GM12878 (cell line): ENCODE measurements at regions not wholly inside any gene's neighbourhood (a gene's known extent, or its start where the extent isn't known, plus 50 kb on each side); places are given as distances from the start of the nearest gene placed in this dataset.

Experiments used
- ATAC-seq: fragments of 200-7000 bp; cut with Tn5 transposase; 3 replicates; pipeline ENCODE4 v1.9.1; 2020; ENCODE audit warnings: mild to moderate bottlenecking, moderate library complexity
- BruUV-seq: library from RNA; stranded (reverse); fragments of 400-500 nt; replicated peaks from 2 replicates; lab custom pipeline; 2021; lab: Mats Ljungman, UMichigan
- CTCF ChIA-PET: fragments of 300-600 bp; sonication (Branson Sonifier 250); formaldehyde crosslinking; extraction: SDS; loops from one replicate; lab custom pipeline; 2021; ENCODE audit warnings: inconsistent platforms; lab: Yijun Ruan, JAX
- POLR2A ChIA-PET: fragments of 350-600 bp; formaldehyde crosslinking; extraction: SDS; loops from one replicate; lab custom pipeline; 2021; ENCODE audit warnings: inconsistent platforms; lab: Charles Lee
- RAD21 ChIA-PET: fragments of 300-600 bp; sonication (Branson Sonifier 250); formaldehyde crosslinking; loops from one replicate; lab custom pipeline; 2023; ENCODE audit warnings: antibody characterized with exemption; ENCODE audit not compliant: unreplicated experiment; lab: Charles Lee
- SMC1A ChIA-PET: fragments of 300-600 bp; sonication (Branson Sonifier 250); formaldehyde crosslinking; loops from one replicate; lab custom pipeline; 2023; ENCODE audit not compliant: unreplicated experiment, uncharacterized antibody; lab: Charles Lee
- DNase-seq: peaks from one replicate; pipeline ENCODE4 v3.0.0-alpha.2; 2011; ENCODE audit warnings: low read depth, low spot score
- FAIRE-seq: peaks from 3 replicates; lab custom pipeline; 2011; peaks lifted over from hg19 to GRCh38; lab: Jason Lieb, UNC
- H2AFZ ChIP-seq: 2 replicates; pipeline ENCODE4 v1.6.0; 2011; ENCODE audit warnings: low read depth, low read length, control low read depth; ENCODE audit not compliant: control insufficient read depth
- H3K27ac ChIP-seq: 2 replicates; pipeline ENCODE4 v1.5.1; 2011; ENCODE audit warnings: control low read depth; ENCODE audit not compliant: control insufficient read depth, insufficient read depth
- H3K27me3 ChIP-seq, 2 experiments: replicated peaks in 1 of 2; 2 replicates each; pipeline versions ENCODE4 v1.6.0 to v1.6.1; 2011; ENCODE audit warnings: low read length in 1 of 2; ENCODE audit not compliant: control insufficient read depth in 2 of 2, insufficient read depth in 2 of 2
- H3K36me3 ChIP-seq, 2 experiments: 2 replicates each; pipeline ENCODE4 v1.5.1; 2011; ENCODE audit warnings: low read length in 1 of 2; ENCODE audit not compliant: control insufficient read depth in 2 of 2, insufficient read depth in 2 of 2
- H3K4me1 ChIP-seq: 2 replicates; pipeline ENCODE4 v1.6.1; 2011; ENCODE audit warnings: mild to moderate bottlenecking, low read length, moderate library complexity, mixed read lengths; ENCODE audit not compliant: control insufficient read depth, insufficient read depth
- H3K4me2 ChIP-seq: 2 replicates; pipeline ENCODE4 v1.6.0; 2011; ENCODE audit warnings: control low read depth; ENCODE audit not compliant: control insufficient read depth, insufficient read depth
- H3K4me3 ChIP-seq: fragments of 200-600 bp; sonication (generic); 2 replicates; pipeline ENCODE4 v1.5.1; 2016
- H3K79me2 ChIP-seq: 2 replicates; pipeline ENCODE4 v1.6.0; 2011; ENCODE audit warnings: low read length; ENCODE audit not compliant: control insufficient read depth, insufficient read depth
- H3K9ac ChIP-seq: 2 replicates; pipeline ENCODE4 v1.8.0; 2011; ENCODE audit warnings: low read length, control low read depth, mixed read lengths; ENCODE audit not compliant: control insufficient read depth, insufficient read depth
- H3K9me3 ChIP-seq: replicated peaks from 3 replicates; pipeline ENCODE4 v1.5.1; 2011; ENCODE audit warnings: mild to moderate bottlenecking, low read length; ENCODE audit not compliant: control insufficient read depth, insufficient read depth
- H4K20me1 ChIP-seq: 2 replicates; pipeline ENCODE4 v1.6.0; 2011; ENCODE audit not compliant: control insufficient read depth, insufficient read depth
- CBX3 ChIP-seq: fragments of 200-600 bp; sonication (generic); IDR thresholded peaks from 2 replicates; pipeline ENCODE4 v1.6.1; 2016; ENCODE audit warnings: low read depth, borderline replicate concordance
- CBX5 ChIP-seq: sonication (generic); IDR thresholded peaks from 2 replicates; pipeline ENCODE4 v1.6.1; 2016; ENCODE audit warnings: low read depth, moderate library complexity, mild to moderate bottlenecking, inconsistent platforms
- EGR1 ChIP-seq, 2 experiments: IDR thresholded peaks; 1 replicate in 1 of 2; 2 replicates in 1 of 2; pipeline ENCODE4 v1.6.1; 2011 to 2012; ENCODE audit warnings: low read depth in 2 of 2, low read length in 2 of 2, borderline replicate concordance in 1 of 2, mild to moderate bottlenecking in 1 of 2, moderate library complexity in 1 of 2
- EP300 ChIP-seq, 2 experiments: fragments of 150-350 bp in 1 of 2; IDR thresholded peaks; 2 replicates each; pipeline ENCODE4 v1.6.1; 2011 to 2012; ENCODE audit warnings: low read depth in 2 of 2, low read length in 2 of 2, borderline replicate concordance in 1 of 2, improper control_type of control experiment in 1 of 2, inconsistent platforms in 1 of 2; ENCODE audit not compliant: control insufficient read depth in 1 of 2
- IRF4 ChIP-seq: IDR thresholded peaks from 2 replicates; pipeline ENCODE4 v1.6.1; 2011; ENCODE audit warnings: low read depth, low read length
- NBN ChIP-seq: fragments of 450-650 bp; IDR thresholded peaks from 2 replicates; pipeline ENCODE4 v1.6.1; 2016
- NR2C2 ChIP-seq: IDR thresholded peaks from 2 replicates; pipeline ENCODE4 v1.6.1; 2011; ENCODE audit warnings: borderline replicate concordance, low read depth; ENCODE audit not compliant: control insufficient read depth, insufficient read length
- PKNOX1 ChIP-seq: fragments of 450-650 bp; IDR thresholded peaks from 2 replicates; pipeline ENCODE4 v1.6.1; 2016; ENCODE audit warnings: mild to moderate bottlenecking
- PML ChIP-seq: IDR thresholded peaks from 2 replicates; pipeline ENCODE4 v1.6.1; 2012; ENCODE audit warnings: low read length, inconsistent platforms
- SIX5 ChIP-seq: IDR thresholded peaks from 2 replicates; pipeline ENCODE4 v1.6.1; 2011; ENCODE audit warnings: mild to moderate bottlenecking, low read depth, low read length, moderate library complexity; ENCODE audit not compliant: severe bottlenecking
- SMAD1 ChIP-seq: fragments of 450-650 bp; IDR thresholded peaks from 2 replicates; pipeline ENCODE4 v1.6.1; 2018; ENCODE audit warnings: mild to moderate bottlenecking, low read depth; ENCODE audit not compliant: partially characterized antibody
- SP1 ChIP-seq: IDR thresholded peaks from one replicate; pipeline ENCODE4 v1.6.1; 2011; ENCODE audit warnings: low read depth, low read length
- STAT1 ChIP-seq: fragments of 450-650 bp; conservative IDR thresholded peaks from 2 replicates; pipeline ENCODE4 v1.6.1; 2014; ENCODE audit warnings: antibody characterized with exemption, mild to moderate bottlenecking
- TARDBP ChIP-seq: IDR thresholded peaks from 2 replicates; pipeline ENCODE4 v1.6.1; 2016; ENCODE audit warnings: borderline replicate concordance
- TCF7 ChIP-seq: IDR thresholded peaks from 2 replicates; pipeline ENCODE4 v1.6.1; 2014; ENCODE audit warnings: antibody characterized with exemption, borderline replicate concordance
- ZNF622 ChIP-seq: fragments of 450-650 bp; IDR thresholded peaks from 2 replicates; pipeline ENCODE4 v1.6.1; 2017; ENCODE audit warnings: mild to moderate bottlenecking, inconsistent platforms
- WGBS: methylation state at CpG from one replicate; pipeline ENCODE4 v1.1.6; 2016; ENCODE audit warnings: low lambda C conversion rate; ENCODE audit not compliant: insufficient replicate concordance, insufficient coverage; ENCODE audit errors: missing lambda C conversion rate; 5-methylcytosine and 5-hydroxymethylcytosine counted together
- in situ Hi-C: fragments of 300-500 bp; cut with MboI; formaldehyde crosslinking; loops from 9 replicates; pipeline ENCODE4 v1.14.3; 2018; ENCODE audit warnings: mixed read lengths
- intact Hi-C: fragments of 100-400 bp; cut with micrococcal nuclease; formaldehyde crosslinking; loops from one replicate; pipeline ENCODE4 v1.14.2; 2022; ENCODE audit not compliant: unreplicated experiment
- TF ChIP-seq, protein P1 (sequence below): IDR thresholded peaks from 2 replicates; pipeline ENCODE4 v1.6.1; 2011; ENCODE audit warnings: low read depth, low read length, improper control_type of control experiment, borderline replicate concordance
- TF ChIP-seq, protein P2 (sequence below): fragments of 450-650 bp; IDR thresholded peaks from 2 replicates; pipeline ENCODE4 v1.6.1; 2016; ENCODE audit warnings: mild to moderate bottlenecking
- TF ChIP-seq, protein P3 (sequence below): IDR thresholded peaks from 2 replicates; pipeline ENCODE4 v1.6.1; 2012; ENCODE audit warnings: low read depth, low read length, improper control_type of control experiment

DNA sequence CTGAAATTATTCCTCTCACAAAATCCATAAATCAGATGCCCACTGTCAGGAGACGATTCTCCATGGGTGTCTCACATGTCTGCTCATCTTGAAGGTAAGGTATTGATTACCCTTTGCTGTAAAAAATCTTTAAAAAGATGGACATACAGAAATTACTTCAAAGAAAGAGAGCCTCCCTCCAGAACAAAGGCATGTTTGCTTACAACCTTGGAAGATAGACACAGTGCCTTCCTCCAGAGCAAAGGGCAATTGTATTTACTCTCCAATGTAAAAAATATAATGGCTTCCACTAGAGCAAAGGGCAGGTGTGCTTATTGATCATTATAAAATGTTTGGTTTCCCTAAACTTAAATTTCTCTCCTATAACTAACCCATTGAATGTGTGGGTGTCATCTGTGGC lies 616.2 kb downstream of the ANKRD50 start (continued):
- TF ChIP-seq PKNOX1 (no peak), SIX5 (no peak), ZNF622 (no peak), NR2C2 (no peak), SP1 (no peak), CBX5 (no peak), IRF4 (no peak), TCF7 (no peak), NBN (no peak)
- TF ChIP-seq, protein P1, sequence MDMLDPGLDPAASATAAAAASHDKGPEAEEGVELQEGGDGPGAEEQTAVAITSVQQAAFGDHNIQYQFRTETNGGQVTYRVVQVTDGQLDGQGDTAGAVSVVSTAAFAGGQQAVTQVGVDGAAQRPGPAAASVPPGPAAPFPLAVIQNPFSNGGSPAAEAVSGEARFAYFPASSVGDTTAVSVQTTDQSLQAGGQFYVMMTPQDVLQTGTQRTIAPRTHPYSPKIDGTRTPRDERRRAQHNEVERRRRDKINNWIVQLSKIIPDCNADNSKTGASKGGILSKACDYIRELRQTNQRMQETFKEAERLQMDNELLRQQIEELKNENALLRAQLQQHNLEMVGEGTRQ = no peak
- TF ChIP-seq, protein P2, sequence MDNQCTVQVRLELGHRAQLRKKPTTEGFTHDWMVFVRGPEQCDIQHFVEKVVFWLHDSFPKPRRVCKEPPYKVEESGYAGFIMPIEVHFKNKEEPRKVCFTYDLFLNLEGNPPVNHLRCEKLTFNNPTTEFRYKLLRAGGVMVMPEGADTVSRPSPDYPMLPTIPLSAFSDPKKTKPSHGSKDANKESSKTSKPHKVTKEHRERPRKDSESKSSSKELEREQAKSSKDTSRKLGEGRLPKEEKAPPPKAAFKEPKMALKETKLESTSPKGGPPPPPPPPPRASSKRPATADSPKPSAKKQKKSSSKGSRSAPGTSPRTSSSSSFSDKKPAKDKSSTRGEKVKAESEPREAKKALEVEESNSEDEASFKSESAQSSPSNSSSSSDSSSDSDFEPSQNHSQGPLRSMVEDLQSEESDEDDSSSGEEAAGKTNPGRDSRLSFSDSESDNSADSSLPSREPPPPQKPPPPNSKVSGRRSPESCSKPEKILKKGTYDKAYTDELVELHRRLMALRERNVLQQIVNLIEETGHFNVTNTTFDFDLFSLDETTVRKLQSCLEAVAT = no peak

DNA sequence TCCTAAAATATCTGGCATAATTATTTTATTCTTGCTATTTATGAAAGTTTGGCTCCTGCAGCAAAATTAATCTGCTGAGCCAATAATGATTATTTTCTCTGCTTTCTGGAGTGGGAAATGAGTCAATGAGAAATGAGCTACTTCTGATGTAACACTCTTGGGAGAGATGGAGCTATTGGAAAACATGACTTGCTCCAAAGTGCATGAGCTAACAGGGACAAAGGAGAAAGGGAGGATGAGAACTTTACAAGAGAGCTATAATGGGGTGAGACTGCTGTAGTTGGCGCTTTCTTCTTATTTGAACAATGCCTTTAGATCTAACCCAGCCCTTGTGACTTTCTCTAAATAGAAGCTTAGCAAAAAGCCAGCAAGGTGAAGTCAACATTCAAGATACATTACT lies 615.1 kb downstream of the ANKRD50 start:
- RAD21 ChIA-PET = no interaction called here
- Histone ChIP-seq H3K36me3 (no peaks in the 10 kb centered on the region), H3K4me2 (no peak overlapping the region), H3K79me2 (no peaks in the 10 kb centered on the region), H3K9me3 (no peaks in the 10 kb centered on the region), H3K27me3 (no peaks in the 10 kb centered on the region), H3K27ac (no peak overlapping the region), H2AFZ (no peak overlapping the region), H3K9ac (no peak overlapping the region), H4K20me1 (no peaks in the 10 kb centered on the region), H3K4me1 (no peaks in the 10 kb centered on the region), H3K4me3 (no peak overlapping the region)
- FAIRE-seq = no peak
- no TSS peak for BruUV-seq
- POLR2A ChIA-PET = no interaction called here
- CTCF ChIA-PET = interaction anchor here (1.2 kb wide), 3 partner anchors 8 to 14 kb away, joined by 3 read pairs; no protein-coding TSS in a partner anchor
- no peak for TF ChIP-seq EP300 (IDR thresholded peaks at IDR 0.05; ENCODE audit: borderline replicate concordance in 1 of 2, control insufficient read depth in 1 of 2, low read depth in 2 of 2, low read length in 2 of 2)
- no peak for TF ChIP-seq PML
- no peak for TF ChIP-seq CBX3
- TF ChIP-seq TARDBP = no peak
- TF ChIP-seq SMAD1 = no peak
- TF ChIP-seq, protein P3, sequence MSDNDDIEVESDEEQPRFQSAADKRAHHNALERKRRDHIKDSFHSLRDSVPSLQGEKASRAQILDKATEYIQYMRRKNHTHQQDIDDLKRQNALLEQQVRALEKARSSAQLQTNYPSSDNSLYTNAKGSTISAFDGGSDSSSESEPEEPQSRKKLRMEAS = no peak
- no peak for TF ChIP-seq EGR1 (IDR thresholded peaks at IDR 0.05; ENCODE audit: borderline replicate concordance in 1 of 2, low read depth in 2 of 2, low read length in 2 of 2)
- TF ChIP-seq NR2C2 = no peak
- TF ChIP-seq STAT1 = no peak
- in situ Hi-C loops = no loop called here
- intact Hi-C loops = no loop called here
- no peak for DNase-seq
- SMC1A ChIA-PET = interaction anchor here (0.8 to 1.0 kb wide), 2 partner anchors 9 to 13 kb away, joined by 3 read pairs; no protein-coding TSS in a partner anchor
- WGBS = 63% methylated on average over 1 of the region's 1 CpG
- no peak for ATAC-seq
